ENCODE measurements at regions not wholly inside any gene's neighbourhood (a gene's known extent, or its start where the extent isn't known, plus 50 kb on each side); places are given as distances from the start of the nearest gene placed in this dataset.
"Not testable (repeated sequence)": the region's sequence is repeated elsewhere in the genome, so short reads cannot be mapped to it uniquely, and the experiment has no call there.

DNA sequence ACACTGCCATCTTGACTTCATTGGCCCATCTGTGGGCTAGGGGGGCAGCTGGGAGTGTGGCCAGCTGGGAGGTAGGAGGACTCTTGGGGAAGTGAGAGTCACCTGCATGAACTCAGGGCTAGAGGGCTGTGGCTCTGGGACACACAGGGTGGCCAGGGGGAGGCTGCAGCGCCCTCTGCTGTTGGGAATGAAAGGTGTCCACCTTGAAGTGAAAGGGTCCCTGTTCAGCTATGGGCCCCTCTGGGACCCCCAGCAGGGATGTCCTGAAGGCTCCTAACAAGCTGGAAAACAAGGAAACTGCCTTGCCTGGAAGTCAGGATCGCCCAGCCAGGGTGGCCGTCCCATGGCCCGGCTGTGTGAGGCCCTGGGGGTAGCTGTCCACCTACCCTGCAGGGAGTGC, 507.8 kb downstream of the FOXD4L4 start:
- TF ChIP-seq SUZ12 (IDR thresholded peaks at IDR 0.05; ENCODE audit: extremely low read depth, insufficient read depth, insufficient read length); YY1 (IDR thresholded peaks at IDR 0.05; ENCODE audit: insufficient read depth, insufficient read length): not testable (repeated sequence)
